SK-N-SH treated with all-trans-retinoic acid at 6 μM for 48 hours (cell line): ENCODE measurements at regions not wholly inside any gene's neighbourhood (a gene's known extent, or its start where the extent isn't known, plus 50 kb on each side); places are given as distances from the start of the nearest gene placed in this dataset.

Experiments
- ZC3H10 ChIP-seq: fragments of 250-450 bp; sonication (Bioruptor Pico); IDR thresholded peaks from 2 replicates; pipeline ENCODE4 v1.5.1; 2021; ENCODE audit warnings: mild to moderate bottlenecking, moderate library complexity
- ZNF70 ChIP-seq: fragments of 450-650 bp; formaldehyde crosslinking; IDR thresholded peaks from 2 replicates; pipeline ENCODE4 v1.5.0; 2020; ENCODE audit warnings: mild to moderate bottlenecking, moderate library complexity
- TF ChIP-seq, protein P1 (sequence below): fragments of 250-450 bp; sonication (Bioruptor Pico); IDR thresholded peaks from 2 replicates; pipeline ENCODE4 v1.8.0; 2020; ENCODE audit warnings: mild to moderate bottlenecking, moderate library complexity, borderline replicate concordance

DNA sequence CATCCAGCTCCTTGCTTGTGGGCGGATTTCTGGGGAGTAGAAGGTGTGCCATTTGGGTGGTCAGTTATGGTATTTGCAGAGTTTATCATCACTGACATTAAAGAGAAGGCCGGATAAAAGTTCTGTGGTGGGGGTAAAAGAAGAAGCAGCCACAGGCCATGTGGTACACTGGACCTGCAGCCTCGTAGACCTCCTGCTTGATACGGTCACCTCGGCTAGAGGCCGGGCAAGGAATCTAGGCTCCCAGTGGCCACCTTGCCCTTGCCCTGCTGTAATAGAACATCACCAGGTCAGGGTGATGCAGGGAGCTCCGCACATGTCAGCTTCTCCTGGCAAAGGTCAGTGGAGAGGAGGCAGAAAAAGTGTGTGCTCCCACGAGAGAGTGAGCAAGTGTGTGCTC, 376.1 kb upstream of the IRX4 start:
- TF ChIP-seq ZC3H10 (no peak), ZNF70 (CRISPR knock-in tag) (no peak)
- TF ChIP-seq, protein P1, sequence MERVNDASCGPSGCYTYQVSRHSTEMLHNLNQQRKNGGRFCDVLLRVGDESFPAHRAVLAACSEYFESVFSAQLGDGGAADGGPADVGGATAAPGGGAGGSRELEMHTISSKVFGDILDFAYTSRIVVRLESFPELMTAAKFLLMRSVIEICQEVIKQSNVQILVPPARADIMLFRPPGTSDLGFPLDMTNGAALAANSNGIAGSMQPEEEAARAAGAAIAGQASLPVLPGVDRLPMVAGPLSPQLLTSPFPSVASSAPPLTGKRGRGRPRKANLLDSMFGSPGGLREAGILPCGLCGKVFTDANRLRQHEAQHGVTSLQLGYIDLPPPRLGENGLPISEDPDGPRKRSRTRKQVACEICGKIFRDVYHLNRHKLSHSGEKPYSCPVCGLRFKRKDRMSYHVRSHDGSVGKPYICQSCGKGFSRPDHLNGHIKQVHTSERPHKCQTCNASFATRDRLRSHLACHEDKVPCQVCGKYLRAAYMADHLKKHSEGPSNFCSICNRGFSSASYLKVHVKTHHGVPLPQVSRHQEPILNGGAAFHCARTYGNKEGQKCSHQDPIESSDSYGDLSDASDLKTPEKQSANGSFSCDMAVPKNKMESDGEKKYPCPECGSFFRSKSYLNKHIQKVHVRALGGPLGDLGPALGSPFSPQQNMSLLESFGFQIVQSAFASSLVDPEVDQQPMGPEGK (CRISPR knock-in tag), result no peak
